ENCODE measurements at regions not wholly inside any gene's neighbourhood (a gene's known extent, or its start where the extent isn't known, plus 50 kb on each side); places are given as distances from the start of the nearest gene placed in this dataset.
"Not testable (repeated sequence)": the region's sequence is repeated elsewhere in the genome, so short reads cannot be mapped to it uniquely, and the experiment has no call there.

GRCh38 chr11:109963101-109963500 lies 130.1 kb upstream of the ZC3H12C start:
- TF ChIP-seq CREB5 (CRISPR knock-in tag; IDR thresholded peaks at IDR 0.05; ENCODE audit: low read depth): no peak
- no peak for TF ChIP-seq RARB (CRISPR knock-in tag; IDR thresholded peaks at IDR 0.05)
- no peak for TF ChIP-seq SNAI2 (CRISPR knock-in tag; IDR thresholded peaks at IDR 0.05)
- TF ChIP-seq PPARA (CRISPR knock-in tag; IDR thresholded peaks at IDR 0.05; ENCODE audit: borderline replicate concordance): no peak
- TF ChIP-seq TSHZ2 (CRISPR knock-in tag; IDR thresholded peaks at IDR 0.05): no peak
- TF ChIP-seq TCF4 (CRISPR knock-in tag; IDR thresholded peaks at IDR 0.05; ENCODE audit: borderline replicate concordance): no peak
- no peak for TF ChIP-seq POU6F1 (CRISPR knock-in tag; IDR thresholded peaks at IDR 0.05; ENCODE audit: borderline replicate concordance, low read depth)
- no peak for TF ChIP-seq ZNF8 (CRISPR knock-in tag; IDR thresholded peaks at IDR 0.05)
- TF ChIP-seq ISL1 (CRISPR knock-in tag; IDR thresholded peaks at IDR 0.05): no peak
- TF ChIP-seq ARNTL (CRISPR knock-in tag; IDR thresholded peaks at IDR 0.05; ENCODE audit: borderline replicate concordance, low read depth): no peak
- TF ChIP-seq CSDC2 (CRISPR knock-in tag; IDR thresholded peaks at IDR 0.05): no peak
- TF ChIP-seq ZC3H10 (CRISPR knock-in tag; IDR thresholded peaks at IDR 0.05): no peak
- TF ChIP-seq ESRRG (CRISPR knock-in tag; IDR thresholded peaks at IDR 0.05): no peak
- TF ChIP-seq ZNF565 (CRISPR knock-in tag; conservative IDR thresholded peaks at IDR 0.05; ENCODE audit: low read depth): no peak
- no peak for TF ChIP-seq ZFP30 (CRISPR knock-in tag; IDR thresholded peaks at IDR 0.05)
- TF ChIP-seq BACH2 (CRISPR knock-in tag; IDR thresholded peaks at IDR 0.05; ENCODE audit: borderline replicate concordance): no peak
- TF ChIP-seq CSRNP3 (CRISPR knock-in tag; IDR thresholded peaks at IDR 0.05): no peak
- no peak for TF ChIP-seq OSR1 (CRISPR knock-in tag; IDR thresholded peaks at IDR 0.05)
- no peak for TF ChIP-seq TOX (CRISPR knock-in tag; IDR thresholded peaks at IDR 0.05; ENCODE audit: borderline replicate concordance)
- ATAC-seq: no peak

GRCh38 chr11:109964487-109964886 lies 128.7 kb upstream of the ZC3H12C start:
- ATAC-seq: no peak
- TF ChIP-seq TSHZ2 (CRISPR knock-in tag; IDR thresholded peaks at IDR 0.05) (no peak), ISL1 (CRISPR knock-in tag; IDR thresholded peaks at IDR 0.05) (no peak), TCF4 (CRISPR knock-in tag; IDR thresholded peaks at IDR 0.05; ENCODE audit: borderline replicate concordance) (no peak), TOX (CRISPR knock-in tag; IDR thresholded peaks at IDR 0.05; ENCODE audit: borderline replicate concordance) (no peak), ZFP30 (CRISPR knock-in tag; IDR thresholded peaks at IDR 0.05) (no peak), ZNF70 (CRISPR knock-in tag; IDR thresholded peaks at IDR 0.05) (no peak), ZNF565 (CRISPR knock-in tag; conservative IDR thresholded peaks at IDR 0.05; ENCODE audit: low read depth) (no peak), ZNF8 (CRISPR knock-in tag; IDR thresholded peaks at IDR 0.05) (no peak), OSR1 (CRISPR knock-in tag; IDR thresholded peaks at IDR 0.05) (no peak), CREB5 (CRISPR knock-in tag; IDR thresholded peaks at IDR 0.05; ENCODE audit: low read depth) (no peak), ESRRG (CRISPR knock-in tag; IDR thresholded peaks at IDR 0.05) (no peak), CSRNP3 (CRISPR knock-in tag; IDR thresholded peaks at IDR 0.05) (no peak), PPARA (CRISPR knock-in tag; IDR thresholded peaks at IDR 0.05; ENCODE audit: borderline replicate concordance) (no peak), CSDC2 (CRISPR knock-in tag; IDR thresholded peaks at IDR 0.05) (no peak), GLIS3 (CRISPR knock-in tag; IDR thresholded peaks at IDR 0.05) (no peak), ZFP3 (CRISPR knock-in tag; IDR thresholded peaks at IDR 0.05) (no peak), SNAI2 (CRISPR knock-in tag; IDR thresholded peaks at IDR 0.05) (no peak), BACH2 (CRISPR knock-in tag; IDR thresholded peaks at IDR 0.05; ENCODE audit: borderline replicate concordance) (no peak), ZC3H10 (CRISPR knock-in tag; IDR thresholded peaks at IDR 0.05) (no peak), RARB (CRISPR knock-in tag; IDR thresholded peaks at IDR 0.05) (no peak)

- not testable (repeated sequence) for ATAC-seq
Observed at GRCh38 chr11:109965445-109965844, 127.7 kb upstream of the ZC3H12C start.

- not testable (repeated sequence) for ATAC-seq
Observed at GRCh38 chr11:109965926-109966325, 127.3 kb upstream of the ZC3H12C start.

Data from SK-N-SH treated with all-trans-retinoic acid at 6 μM for 48 hours (cell line).